ENCODE measurements at regions not wholly inside any gene's neighbourhood (a gene's known extent, or its start where the extent isn't known, plus 50 kb on each side); places are given as distances from the start of the nearest gene placed in this dataset.

DNA sequence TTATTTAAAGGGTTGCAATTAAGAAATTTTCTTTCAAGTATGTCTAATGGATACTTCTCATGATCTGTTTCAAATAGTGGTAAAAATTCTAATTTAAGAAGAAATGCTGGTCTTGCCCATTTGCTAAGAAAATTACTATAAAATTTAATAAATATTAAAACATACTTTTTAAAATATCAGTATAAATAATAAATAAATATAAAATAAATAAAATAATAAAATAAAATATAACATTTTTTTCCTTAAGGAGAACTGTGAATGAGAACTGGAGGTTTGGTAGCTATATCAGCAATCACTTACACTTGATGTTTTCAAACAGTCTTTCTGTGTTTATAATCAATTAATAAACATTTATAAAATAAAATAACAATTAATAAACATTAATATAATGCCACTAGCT is 266.1 kb downstream of the HGF start:
- TF ChIP-seq, protein P1, sequence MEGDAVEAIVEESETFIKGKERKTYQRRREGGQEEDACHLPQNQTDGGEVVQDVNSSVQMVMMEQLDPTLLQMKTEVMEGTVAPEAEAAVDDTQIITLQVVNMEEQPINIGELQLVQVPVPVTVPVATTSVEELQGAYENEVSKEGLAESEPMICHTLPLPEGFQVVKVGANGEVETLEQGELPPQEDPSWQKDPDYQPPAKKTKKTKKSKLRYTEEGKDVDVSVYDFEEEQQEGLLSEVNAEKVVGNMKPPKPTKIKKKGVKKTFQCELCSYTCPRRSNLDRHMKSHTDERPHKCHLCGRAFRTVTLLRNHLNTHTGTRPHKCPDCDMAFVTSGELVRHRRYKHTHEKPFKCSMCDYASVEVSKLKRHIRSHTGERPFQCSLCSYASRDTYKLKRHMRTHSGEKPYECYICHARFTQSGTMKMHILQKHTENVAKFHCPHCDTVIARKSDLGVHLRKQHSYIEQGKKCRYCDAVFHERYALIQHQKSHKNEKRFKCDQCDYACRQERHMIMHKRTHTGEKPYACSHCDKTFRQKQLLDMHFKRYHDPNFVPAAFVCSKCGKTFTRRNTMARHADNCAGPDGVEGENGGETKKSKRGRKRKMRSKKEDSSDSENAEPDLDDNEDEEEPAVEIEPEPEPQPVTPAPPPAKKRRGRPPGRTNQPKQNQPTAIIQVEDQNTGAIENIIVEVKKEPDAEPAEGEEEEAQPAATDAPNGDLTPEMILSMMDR (IDR thresholded peaks at IDR 0.05; ENCODE audit: control extremely low read depth in 1 of 3, insufficient read depth in 1 of 3, low read depth in 1 of 3, low read length in 3 of 3), result no peak
- TF ChIP-seq POLR2A (IDR thresholded peaks at IDR 0.05; ENCODE audit: control extremely low read depth in 1 of 2, low read depth in 2 of 2, low read length in 2 of 2) (no peak), EP300 (IDR thresholded peaks at IDR 0.05; ENCODE audit: borderline replicate concordance in 1 of 2, low read depth in 2 of 2, low read length in 2 of 2) (no peak), SP1 (IDR thresholded peaks at IDR 0.05; ENCODE audit: low read depth, low read length) (no peak), TAF1 (IDR thresholded peaks at IDR 0.05; ENCODE audit: low read depth, low read length) (no peak), USF2 (IDR thresholded peaks at IDR 0.05; ENCODE audit: low read length) (no peak), RAD21 (IDR thresholded peaks at IDR 0.05 in 1 of 2, conservative IDR thresholded peaks at IDR 0.05 in 1 of 2; ENCODE audit: low read depth in 2 of 2, low read length in 2 of 2) (no peak), HDAC6 (IDR thresholded peaks at IDR 0.05; ENCODE audit: low read depth, low read length) (no peak), ATF3 (IDR thresholded peaks at IDR 0.05; ENCODE audit: insufficient read depth, low read depth, low read length) (no peak), ASH2L (IDR thresholded peaks at IDR 0.05; ENCODE audit: low read length) (no peak), SAP30 (IDR thresholded peaks at IDR 0.05; ENCODE audit: insufficient read depth, insufficient replicate concordance, low read length) (no peak), ATF2 (IDR thresholded peaks at IDR 0.05; ENCODE audit: low read length) (no peak)
